H9 (cell line): ENCODE measurements at regions not wholly inside any gene's neighbourhood (a gene's known extent, or its start where the extent isn't known, plus 50 kb on each side); places are given as distances from the start of the nearest gene placed in this dataset.

Experiments used
- DNase-seq: peaks from one replicate; pipeline ENCODE4 v3.0.0-alpha.2; 2017
- H2AFZ ChIP-seq: one replicate; pipeline ENCODE4 v1.6.1; 2013; ENCODE audit warnings: mild to moderate bottlenecking, low read length, control low read depth, moderate library complexity
- H2AK5ac ChIP-seq: 2 replicates; pipeline ENCODE4 v1.6.1; 2013; ENCODE audit warnings: low read length, control low read depth, mixed read lengths; ENCODE audit not compliant: insufficient read length
- H2BK120ac ChIP-seq: one replicate; pipeline ENCODE4 v1.6.1; 2013; ENCODE audit warnings: low read depth, mild to moderate bottlenecking, low read length, control low read depth, inconsistent platforms; ENCODE audit not compliant: poor library complexity, severe bottlenecking
- H2BK12ac ChIP-seq: 2 replicates; pipeline ENCODE4 v1.6.1; 2013; ENCODE audit warnings: low read length, control low read depth, mixed read lengths, low read depth; ENCODE audit not compliant: insufficient read length
- H2BK15ac ChIP-seq: 2 replicates; pipeline ENCODE4 v1.6.1; 2013; ENCODE audit warnings: low read depth, low read length, control low read depth
- H2BK20ac ChIP-seq: one replicate; pipeline ENCODE4 v1.6.1; 2013; ENCODE audit warnings: low read depth, mild to moderate bottlenecking, low read length, control low read depth, inconsistent platforms; ENCODE audit not compliant: poor library complexity, severe bottlenecking
- H2BK5ac ChIP-seq: 2 replicates; pipeline ENCODE4 v1.6.1; 2013; ENCODE audit warnings: low read length, control low read depth, mixed read lengths; ENCODE audit not compliant: insufficient read length
- H3K14ac ChIP-seq: 2 replicates; pipeline ENCODE4 v1.6.1; 2013; ENCODE audit warnings: low read length, control low read depth; ENCODE audit not compliant: insufficient read depth
- H3K18ac ChIP-seq: 2 replicates; pipeline ENCODE4 v1.6.1; 2013; ENCODE audit warnings: low read depth, mild to moderate bottlenecking, mixed read lengths, low read length, control low read depth; ENCODE audit not compliant: insufficient read length
- H3K23ac ChIP-seq: 2 replicates; pipeline ENCODE4 v1.6.1; 2013; ENCODE audit warnings: low read length, control low read depth, mixed read lengths, low read depth; ENCODE audit not compliant: insufficient read length
- H3K23me2 ChIP-seq: 2 replicates; pipeline ENCODE4 v1.6.1; 2013; ENCODE audit warnings: low read depth, mild to moderate bottlenecking, mixed read lengths, low read length, control low read depth; ENCODE audit not compliant: insufficient read length, poor library complexity, severe bottlenecking
- H3K27ac ChIP-seq: 2 replicates; pipeline ENCODE4 v1.5.1; 2013; ENCODE audit warnings: low read length, control low read depth, mixed read lengths, low read depth; ENCODE audit not compliant: insufficient read length
- H3K27me3 ChIP-seq: 2 replicates; pipeline ENCODE4 v1.6.1; 2013; ENCODE audit warnings: low read length, control low read depth, inconsistent platforms; ENCODE audit not compliant: insufficient read depth
- H3K4ac ChIP-seq: 2 replicates; pipeline ENCODE4 v1.6.1; 2013; ENCODE audit warnings: low read depth, mild to moderate bottlenecking, control low read depth, inconsistent platforms, low read length, moderate library complexity
- H3K4me1 ChIP-seq: 2 replicates; pipeline ENCODE4 v1.6.1; 2013; ENCODE audit warnings: low read length, control low read depth, inconsistent platforms; ENCODE audit not compliant: insufficient read depth
- H3K4me2 ChIP-seq: 2 replicates; pipeline ENCODE4 v1.6.1; 2013; ENCODE audit warnings: low read length, control low read depth, mixed read lengths; ENCODE audit not compliant: insufficient read length, insufficient read depth
- H3K56ac ChIP-seq: 2 replicates; pipeline ENCODE4 v1.6.1; 2013; ENCODE audit warnings: low read depth, mild to moderate bottlenecking, mixed read lengths, low read length, control low read depth; ENCODE audit not compliant: insufficient read length
- H3K79me1 ChIP-seq: 2 replicates; pipeline ENCODE4 v1.6.1; 2013; ENCODE audit warnings: low read depth, mild to moderate bottlenecking, moderate library complexity, low read length, control low read depth, inconsistent platforms; ENCODE audit not compliant: insufficient read depth, poor library complexity, severe bottlenecking
- H3K79me2 ChIP-seq: 2 replicates; pipeline ENCODE4 v1.6.1; 2013; ENCODE audit warnings: low read length, control low read depth, inconsistent platforms; ENCODE audit not compliant: insufficient read depth
- H3K9ac ChIP-seq: 2 replicates; pipeline ENCODE4 v1.6.1; 2013; ENCODE audit warnings: low read length, control low read depth, mixed read lengths; ENCODE audit not compliant: insufficient read length; ENCODE audit errors: extremely low read depth
- H3K9me3 ChIP-seq: one replicate; pipeline ENCODE4 v1.6.1; 2013; ENCODE audit warnings: low read depth, low read length, inconsistent platforms; ENCODE audit not compliant: control insufficient read depth
- H3T11ph ChIP-seq: one replicate; pipeline ENCODE4 v1.6.1; 2013; ENCODE audit warnings: mild to moderate bottlenecking, low read length, control low read depth, inconsistent platforms
- H4K20me1 ChIP-seq: one replicate; pipeline ENCODE4 v1.6.1; 2013; ENCODE audit not compliant: control insufficient read depth, insufficient read length, insufficient read depth
- H4K5ac ChIP-seq: 2 replicates; pipeline ENCODE4 v1.6.1; 2013; ENCODE audit warnings: low read depth, mild to moderate bottlenecking, mixed read lengths, low read length, control low read depth; ENCODE audit not compliant: insufficient read length
- H4K8ac ChIP-seq: replicated peaks from 2 replicates; pipeline ENCODE4 v1.6.1; 2013; ENCODE audit warnings: low read length, control low read depth, mixed read lengths, low read depth; ENCODE audit not compliant: insufficient read length
- H4K91ac ChIP-seq: 2 replicates; pipeline ENCODE4 v1.6.1; 2013; ENCODE audit warnings: low read depth, mild to moderate bottlenecking, moderate library complexity, mixed read lengths, low read length, control low read depth; ENCODE audit not compliant: insufficient read length
- H3K27ac Mint-ChIP-seq, 3 experiments: 2 replicates in 2 of 3; 3 replicates in 1 of 3; pipeline ENCODE4 v1.8.0; 2020 to 2021; ENCODE audit warnings: mixed read lengths in 3 of 3, mild to moderate bottlenecking in 1 of 3, moderate library complexity in 1 of 3
- H3K27me3 Mint-ChIP-seq: 2 replicates; pipeline ENCODE4 v1.8.0; 2021; ENCODE audit warnings: low read depth, mild to moderate bottlenecking, moderate library complexity, mixed read lengths
- H3K36me3 Mint-ChIP-seq, 3 experiments: 2 replicates in 2 of 3; 3 replicates in 1 of 3; pipeline ENCODE4 v1.8.0; 2020 to 2021; ENCODE audit warnings: low read depth in 3 of 3, mixed read lengths in 3 of 3; ENCODE audit not compliant: insufficient read depth in 1 of 3
- H3K4me1 Mint-ChIP-seq, 2 experiments: 2 replicates each; pipeline ENCODE4 v1.8.0; 2020; ENCODE audit warnings: mixed read lengths in 2 of 2
- H3K4me3 Mint-ChIP-seq, 2 experiments: 2 replicates in 1 of 2; 3 replicates in 1 of 2; pipeline ENCODE4 v1.8.0; 2020 to 2021; ENCODE audit warnings: mild to moderate bottlenecking in 2 of 2, mixed read lengths in 2 of 2, moderate library complexity in 1 of 2
- H3K9me3 Mint-ChIP-seq, 2 experiments: 2 replicates in 1 of 2; 3 replicates in 1 of 2; pipeline ENCODE4 v1.8.0; 2020; ENCODE audit warnings: mild to moderate bottlenecking in 2 of 2, mixed read lengths in 2 of 2, moderate library complexity in 1 of 2
- CTCF ChIP-seq: fragments of 200-600 bp; sonication (generic); conservative IDR thresholded peaks from 3 replicates; pipeline ENCODE4 v1.8.0; 2021; ENCODE audit warnings: antibody characterized with exemption, mild to moderate bottlenecking
- WGBS: extraction: QIAGEN DNeasy Blood & Tissue Kit; methylation state at CpG from one replicate; pipeline ENCODE4 v1.1.7; 2013; ENCODE audit warnings: missing lambda C conversion rate, low lambda C conversion rate, mixed read lengths; ENCODE audit not compliant: insufficient read length; ENCODE audit errors: extremely low coverage; 5-methylcytosine and 5-hydroxymethylcytosine counted together

- H3K4ac ChIP-seq: no peak overlapping the region
- H2AFZ ChIP-seq: no peak overlapping the region
- no peak overlapping the region for H2BK120ac ChIP-seq
- peaks cover 8 to 9% (median 9%) of the 10 kb centered on the region in 3 experiments for H3K36me3 Mint-ChIP-seq
- H2BK15ac ChIP-seq: no peak overlapping the region
- H3K4me1 Mint-ChIP-seq: no peaks in the 10 kb centered on the region; a peak in 1 of 4 replicates
- H2BK20ac ChIP-seq: no peak overlapping the region
- no peaks in the 10 kb centered on the region for H3K79me2 ChIP-seq
- H3K9me3 Mint-ChIP-seq: peaks cover 11 to 21% of the 10 kb centered on the region in 2 experiments
- no peaks in the 10 kb centered on the region for H4K20me1 ChIP-seq
- DNase-seq: no peak
- H4K5ac ChIP-seq: no peak overlapping the region
- H3K79me1 ChIP-seq: no peaks in the 10 kb centered on the region
- H3K56ac ChIP-seq: no peak overlapping the region
- H3K27me3 ChIP-seq: no peaks in the 10 kb centered on the region
- no peaks in the 10 kb centered on the region for H3K9me3 ChIP-seq
- no peak overlapping the region for H3K27ac ChIP-seq
- no peak overlapping the region for H2AK5ac ChIP-seq
- no CpG with 5 or more reads among the region's 1 CpG for WGBS
- no peak overlapping the region for H2BK5ac ChIP-seq
- H3K27me3 Mint-ChIP-seq: no peaks in the 10 kb centered on the region
- no peak overlapping the region for H3T11ph ChIP-seq
- H4K8ac ChIP-seq: no peak overlapping the region
- H4K91ac ChIP-seq: no peak overlapping the region
- H3K23ac ChIP-seq: no peak overlapping the region
- H3K4me2 ChIP-seq: no peak overlapping the region
- H3K27ac Mint-ChIP-seq: no peak overlapping the region
- no peaks in the 10 kb centered on the region for H3K4me1 ChIP-seq
- H2BK12ac ChIP-seq: no peak overlapping the region
- no peak for TF ChIP-seq CTCF
- H3K18ac ChIP-seq: no peak overlapping the region
- H3K23me2 ChIP-seq: no peaks in the 10 kb centered on the region
- no peak overlapping the region for H3K4me3 Mint-ChIP-seq
- H3K14ac ChIP-seq: no peak overlapping the region
- H3K9ac ChIP-seq: no peak overlapping the region
These were observed 310.9 kb upstream of the SLITRK3 start for GRCh38 chr3:165507060-165507459.
